Esophagus mucosa (tissue), 1 donor: ENCODE measurements at regions not wholly inside any gene's neighbourhood (a gene's known extent, or its start where the extent isn't known, plus 50 kb on each side); places are given as distances from the start of the nearest gene placed in this dataset.
"Not testable (repeated sequence)": the region's sequence is repeated elsewhere in the genome, so short reads cannot be mapped to it uniquely, and the experiment has no call there.

Source experiments
- ATAC-seq: fragments of 200-7000 bp; cut with Tn5 transposase; one replicate; pipeline ENCODE4 v1.9.1; 2020
- donor health status: DM: yes; HTN: yes; CAD: no.

DNA sequence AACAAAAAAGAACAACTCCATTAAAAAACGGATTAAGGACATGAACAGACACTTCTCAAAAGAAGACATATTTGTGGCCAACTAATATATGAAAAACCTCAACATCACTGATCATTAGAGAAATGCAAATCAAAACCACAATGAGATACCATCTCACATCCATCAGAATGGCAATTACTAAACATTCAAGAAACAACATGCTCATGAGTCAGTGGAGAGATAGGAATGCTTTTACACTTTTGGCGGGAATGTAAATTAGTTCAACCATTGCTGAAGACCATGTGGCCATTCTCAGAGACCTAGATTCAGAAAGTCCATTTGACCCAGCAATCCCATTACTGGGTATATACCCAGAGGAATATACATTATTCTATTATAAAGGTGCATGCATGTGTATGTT, 1442.6 kb upstream of the B3GALT2 start:
- ATAC-seq, result no peak

DNA sequence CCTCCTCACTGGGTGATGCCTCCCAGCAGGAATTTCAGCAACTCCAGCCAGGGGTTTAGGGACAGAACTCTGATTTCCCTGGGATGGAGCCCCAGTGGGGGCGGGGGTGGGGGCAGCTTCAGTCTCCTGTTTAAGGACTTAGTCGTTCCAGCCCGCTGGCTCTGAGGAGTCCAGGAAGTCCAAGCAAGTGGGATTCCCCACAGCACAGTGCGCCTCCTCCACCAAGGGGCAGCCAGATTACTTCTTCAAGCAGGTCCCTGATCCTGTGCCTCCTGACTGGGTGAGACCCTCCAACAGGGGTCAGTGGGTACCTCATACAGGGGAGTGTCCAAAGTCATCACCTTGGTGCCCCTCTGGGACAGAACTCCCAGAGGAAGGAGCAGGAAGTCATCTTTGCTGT, 1438.4 kb upstream of the B3GALT2 start:
- ATAC-seq, result no peak

DNA sequence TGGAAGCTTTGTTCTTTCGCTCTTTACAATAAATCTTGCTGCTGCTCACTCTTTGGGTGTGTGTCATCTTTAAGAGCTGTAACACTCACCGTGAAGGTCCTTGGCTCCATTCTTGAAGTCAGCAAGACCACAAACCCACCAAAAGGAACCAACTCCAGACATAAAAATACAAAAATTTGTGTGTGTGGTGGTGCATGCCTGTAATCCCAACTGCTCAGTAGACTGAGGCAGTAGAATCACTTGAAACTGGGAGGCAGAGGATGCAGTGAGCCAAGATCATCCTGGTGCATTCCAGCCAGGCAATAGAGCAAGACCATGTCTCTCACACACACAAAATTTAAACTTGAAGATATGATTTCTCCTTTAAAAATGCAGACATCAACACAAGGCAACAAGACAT, 1431.7 kb upstream of the B3GALT2 start:
- ATAC-seq, result no peak

DNA sequence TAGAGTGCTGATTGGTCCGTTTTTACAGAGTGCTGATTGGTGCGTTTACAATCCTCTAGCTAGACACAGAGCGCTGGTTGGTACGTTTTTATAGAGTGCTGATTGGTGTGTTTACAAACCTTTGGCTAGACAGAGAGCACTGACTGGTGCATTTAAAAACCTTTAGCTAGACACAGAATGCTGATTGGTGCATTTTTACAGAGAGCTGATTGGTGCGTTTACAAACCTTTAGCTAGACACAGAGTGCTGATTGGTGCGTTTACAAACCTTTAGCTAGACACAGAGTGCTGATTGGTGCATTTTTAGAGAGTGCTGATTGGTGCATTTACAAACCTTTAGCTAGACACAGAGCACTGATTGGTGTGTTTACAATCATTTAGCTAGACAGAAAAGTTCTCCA, 1430.9 kb upstream of the B3GALT2 start:
- not testable (repeated sequence) for ATAC-seq

DNA sequence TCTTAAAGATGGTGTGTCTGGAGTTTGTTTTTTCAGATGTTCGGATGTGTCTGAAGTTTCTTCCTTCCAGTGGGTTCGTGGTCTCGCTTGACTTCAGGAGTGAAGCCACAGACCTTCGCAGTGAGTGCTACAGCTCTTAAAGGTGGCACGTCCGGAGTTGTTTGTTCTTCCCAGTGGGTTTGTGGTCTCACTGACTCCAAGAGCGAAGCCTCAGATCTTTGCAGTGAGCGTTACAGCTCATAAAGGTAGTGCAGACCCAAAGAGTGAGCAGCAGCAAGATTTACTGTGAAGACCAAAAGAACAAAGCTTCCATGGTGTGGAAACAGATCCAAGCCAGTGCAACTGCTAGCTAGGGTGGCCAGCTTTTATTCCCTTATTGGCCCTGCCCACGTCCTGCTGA, 1430.4 kb upstream of the B3GALT2 start:
- ATAC-seq, result no peak

DNA sequence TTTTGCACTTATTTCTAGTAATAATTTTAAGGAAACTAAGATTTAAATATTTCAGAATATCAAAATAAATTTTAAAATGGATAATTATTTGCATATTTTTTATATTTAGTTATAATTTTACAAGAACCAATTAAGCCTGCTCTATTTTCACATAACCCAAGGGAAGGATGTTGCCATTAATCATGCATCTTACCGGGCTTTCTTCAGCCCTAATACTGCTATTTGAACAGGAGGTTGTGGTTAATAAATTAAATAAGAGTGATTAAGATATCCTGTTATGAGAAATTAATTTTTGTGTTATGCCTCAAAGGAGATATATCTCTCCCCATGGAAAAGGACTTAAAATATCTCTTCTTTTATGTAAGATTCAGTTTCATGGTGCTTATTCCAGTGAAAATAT, 1415.8 kb upstream of the B3GALT2 start:
- ATAC-seq, result no peak

DNA sequence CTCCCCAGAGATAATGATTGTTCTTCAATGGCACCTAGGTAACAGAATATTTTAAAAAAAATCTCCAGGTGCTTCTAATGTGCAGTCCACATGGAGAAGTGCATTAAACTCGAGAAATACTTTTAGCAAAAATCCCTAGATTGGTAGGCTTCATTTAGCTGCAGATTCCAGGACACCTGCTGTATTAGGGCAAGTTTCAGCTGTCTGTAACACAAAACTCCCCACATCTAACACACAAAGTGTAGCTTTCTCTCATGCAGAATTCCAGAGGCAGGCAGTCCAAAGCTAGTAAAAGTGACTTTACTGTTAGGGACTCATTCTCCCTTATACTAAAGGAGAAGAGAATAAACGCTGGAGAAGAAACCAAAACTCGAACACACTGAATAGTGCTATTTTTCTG, 1414.3 kb upstream of the B3GALT2 start:
- ATAC-seq, result no peak

DNA sequence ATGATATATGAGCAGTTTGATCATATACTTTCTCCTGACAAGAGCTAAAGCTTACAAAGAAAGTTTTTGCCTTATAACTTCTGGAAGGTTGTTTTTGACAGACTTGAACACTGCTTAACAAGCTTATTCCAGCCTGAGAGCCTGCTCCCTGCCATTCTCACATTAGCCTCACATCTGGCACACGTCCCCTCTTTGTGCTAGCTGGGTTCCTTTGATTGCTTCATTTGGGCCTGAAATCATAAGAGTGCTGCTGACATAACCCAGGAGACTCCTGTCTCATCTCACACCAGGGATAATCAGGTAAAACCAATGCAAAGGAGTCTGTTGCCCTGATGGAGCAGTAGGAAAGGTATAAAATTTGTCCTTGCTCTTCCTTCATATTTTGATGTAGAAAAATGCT, 1411.7 kb upstream of the B3GALT2 start:
- no peak for ATAC-seq

DNA sequence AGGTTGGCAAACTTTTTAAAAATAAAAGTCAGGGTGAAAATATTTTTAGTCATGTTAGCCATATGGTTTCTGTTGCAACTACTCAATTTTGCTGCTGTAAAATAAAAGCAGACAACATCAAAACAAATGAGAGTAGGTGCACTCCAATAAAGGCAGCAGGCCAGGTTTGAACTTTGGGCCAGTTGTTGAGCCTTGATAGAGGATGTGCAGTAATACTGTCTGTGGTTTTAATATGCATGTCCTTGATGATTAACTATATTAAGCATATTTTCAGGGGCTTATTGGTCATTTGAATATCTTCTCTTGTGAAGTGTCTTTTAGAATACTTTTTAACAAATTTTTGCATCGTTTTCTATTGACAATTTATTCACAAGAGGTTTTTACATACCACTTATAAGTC, 1399.9 kb upstream of the B3GALT2 start:
- no peak for ATAC-seq

DNA sequence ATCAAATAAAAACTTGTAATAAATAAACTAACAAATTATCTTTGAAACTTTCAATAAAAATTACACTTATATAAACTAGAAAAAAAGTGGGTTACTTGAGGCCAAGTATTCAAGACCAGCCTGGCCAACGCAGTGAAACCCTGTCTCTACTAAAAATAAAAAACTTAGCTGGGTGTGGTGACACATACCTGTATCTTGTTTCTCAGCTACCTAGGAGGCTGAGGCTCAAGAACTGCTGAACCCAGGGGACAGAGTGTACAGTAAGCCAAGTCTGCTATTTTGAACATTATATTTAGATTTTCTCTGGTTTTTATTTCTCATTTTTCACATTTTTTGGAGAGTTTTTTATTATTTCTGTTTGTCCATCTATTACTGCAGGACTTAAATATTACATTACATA, 1397.6 kb upstream of the B3GALT2 start:
- ATAC-seq, result no peak

DNA sequence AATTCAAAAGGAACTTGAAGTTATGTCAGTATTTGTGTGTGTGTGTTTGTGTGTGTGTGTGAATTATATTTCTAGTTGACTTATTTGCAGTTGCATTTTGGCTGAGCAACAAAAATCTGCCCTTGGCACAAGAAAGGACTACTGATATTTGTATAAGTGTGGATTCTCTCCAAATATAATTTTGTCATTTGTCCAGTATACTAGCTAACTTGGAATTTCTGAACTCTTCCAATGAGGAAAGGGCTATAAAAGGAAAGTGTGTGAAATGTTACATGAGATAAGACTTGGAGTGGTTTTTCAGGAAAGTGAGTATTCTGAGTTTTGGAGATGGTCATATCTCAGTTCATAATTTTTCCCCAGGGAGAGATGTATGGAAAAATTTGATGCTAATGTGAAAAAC, 1384.1 kb upstream of the B3GALT2 start:
- ATAC-seq, result no peak

DNA sequence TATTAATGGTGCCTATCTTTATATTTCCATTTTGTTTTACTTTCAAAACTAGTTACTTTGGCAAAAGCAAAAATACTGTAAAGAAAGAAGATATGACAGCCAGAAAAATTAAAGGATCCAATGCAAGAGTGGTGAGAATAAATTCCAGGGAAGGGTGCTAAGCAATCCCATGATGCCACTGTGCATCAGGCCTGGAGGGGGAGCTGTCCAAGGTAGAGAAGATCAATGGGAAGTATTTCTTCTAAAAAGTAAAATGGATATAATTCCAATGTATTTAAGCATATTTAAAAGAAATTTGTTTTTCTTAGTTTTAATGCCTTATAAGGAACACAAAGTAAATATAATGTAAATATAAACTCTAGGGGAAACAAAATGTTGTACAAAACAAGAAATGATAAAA, 1382.2 kb upstream of the B3GALT2 start:
- ATAC-seq, result no peak

DNA sequence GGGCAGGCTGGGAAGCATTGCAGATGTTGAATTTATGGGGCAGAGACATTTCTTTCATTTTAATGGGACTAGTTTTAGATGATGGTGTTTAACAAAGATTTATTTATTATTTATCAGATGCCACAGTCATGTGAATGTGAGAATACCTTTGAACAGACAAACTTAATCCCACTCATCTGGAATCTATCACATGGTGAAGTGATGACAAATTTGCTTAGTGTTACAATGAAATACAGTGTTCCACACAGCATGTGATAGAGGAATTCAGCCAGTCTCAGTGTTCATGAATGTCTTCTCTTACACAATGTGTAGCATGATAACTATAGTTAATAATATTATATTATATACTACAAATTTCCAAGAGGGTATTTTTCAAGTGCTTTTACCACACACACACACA, 1361.7 kb upstream of the B3GALT2 start:
- no peak for ATAC-seq

DNA sequence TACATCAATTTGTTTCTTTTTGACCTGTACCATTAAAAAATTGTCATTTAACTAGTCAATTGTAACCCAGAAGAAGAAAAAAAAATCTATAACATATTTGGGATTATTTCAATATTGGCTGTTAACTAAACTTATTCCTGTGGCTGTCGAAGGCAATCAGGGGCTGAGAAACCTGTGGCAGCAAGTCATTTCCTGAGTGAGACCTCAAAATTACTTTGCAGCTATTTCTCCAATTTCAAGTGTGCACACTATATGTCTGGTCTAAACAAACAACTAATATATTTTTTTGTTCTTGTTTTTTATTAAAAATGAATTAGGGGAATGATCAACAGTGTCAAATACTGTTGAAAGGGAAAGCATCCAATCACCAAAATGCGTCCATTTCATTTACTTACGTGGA, 1357.6 kb upstream of the B3GALT2 start:
- ATAC-seq, result no peak

DNA sequence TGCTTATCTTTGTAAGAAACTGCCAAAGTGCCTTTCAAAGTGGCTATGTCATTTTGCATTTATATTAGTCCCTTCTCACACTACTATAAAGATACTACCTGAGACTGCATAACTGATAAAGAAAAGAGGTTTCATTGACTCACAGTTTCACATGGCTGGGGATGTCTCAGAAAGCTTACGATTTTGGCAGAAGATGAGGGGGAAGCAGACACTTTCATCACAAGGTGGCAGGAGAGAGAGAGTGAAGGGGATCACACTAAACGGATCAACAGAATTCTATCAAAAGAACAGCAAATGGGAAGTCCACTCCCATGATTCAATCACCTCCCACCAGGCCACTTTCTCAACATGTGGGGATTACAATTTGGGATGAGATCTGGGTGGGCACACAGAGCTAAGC, 1352.0 kb upstream of the B3GALT2 start:
- no peak for ATAC-seq

DNA sequence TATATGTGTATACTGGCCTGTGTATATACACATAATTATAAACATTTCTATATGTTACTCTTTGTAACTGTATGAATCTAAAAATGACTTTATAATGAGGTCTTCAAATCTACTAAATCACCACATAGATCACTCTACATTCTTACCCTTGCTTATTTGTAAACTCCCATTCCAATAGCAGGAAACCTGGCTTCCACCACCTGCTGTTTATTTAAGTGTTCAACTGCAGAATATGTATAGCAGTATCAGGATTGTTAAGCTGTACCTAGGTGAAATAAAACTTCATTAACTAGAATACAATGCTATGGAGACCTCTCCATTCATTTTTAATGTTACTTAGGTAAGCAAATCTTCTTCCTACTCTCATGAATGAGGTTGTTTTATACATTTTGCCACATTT, 1351.1 kb upstream of the B3GALT2 start:
- no peak for ATAC-seq

DNA sequence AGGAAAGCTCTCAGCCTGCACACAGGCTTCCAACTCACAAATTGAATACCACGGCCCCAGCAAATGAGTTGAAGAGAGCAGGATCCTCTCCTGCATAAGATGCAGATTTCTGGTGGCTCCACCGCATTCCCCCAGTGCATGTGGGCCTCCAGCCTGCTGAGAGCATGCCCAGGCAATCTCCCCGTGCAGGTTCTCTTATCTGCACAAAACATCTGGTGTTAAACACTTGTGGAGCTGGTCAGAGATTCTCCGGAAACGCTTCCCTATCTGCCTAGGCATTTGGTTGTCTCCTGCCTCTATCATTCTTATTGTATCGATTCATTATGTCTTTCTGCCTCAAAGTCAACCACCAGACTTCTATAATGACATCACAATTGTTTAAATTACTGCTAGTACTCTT, 1349.0 kb upstream of the B3GALT2 start:
- no peak for ATAC-seq

DNA sequence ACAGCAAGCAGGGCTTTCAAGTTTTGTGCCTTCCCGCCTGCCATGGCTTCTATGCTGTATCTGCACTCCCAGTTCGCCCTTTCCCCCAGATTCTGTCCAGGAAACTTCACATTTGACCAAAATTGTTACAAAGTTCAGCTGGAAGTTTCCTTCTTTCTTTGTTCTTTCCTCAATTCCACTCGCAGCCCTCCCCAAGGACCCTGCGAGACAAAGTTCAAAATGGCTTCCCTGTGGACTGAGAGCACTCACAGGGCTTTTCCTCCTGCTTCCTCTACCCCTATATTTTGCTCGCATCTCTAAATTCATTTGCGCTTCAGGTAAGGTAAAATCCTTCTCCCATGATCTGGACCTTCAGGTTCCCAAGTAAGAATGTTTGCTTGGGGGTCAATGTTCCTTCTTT, 1348.4 kb upstream of the B3GALT2 start:
- no peak for ATAC-seq

DNA sequence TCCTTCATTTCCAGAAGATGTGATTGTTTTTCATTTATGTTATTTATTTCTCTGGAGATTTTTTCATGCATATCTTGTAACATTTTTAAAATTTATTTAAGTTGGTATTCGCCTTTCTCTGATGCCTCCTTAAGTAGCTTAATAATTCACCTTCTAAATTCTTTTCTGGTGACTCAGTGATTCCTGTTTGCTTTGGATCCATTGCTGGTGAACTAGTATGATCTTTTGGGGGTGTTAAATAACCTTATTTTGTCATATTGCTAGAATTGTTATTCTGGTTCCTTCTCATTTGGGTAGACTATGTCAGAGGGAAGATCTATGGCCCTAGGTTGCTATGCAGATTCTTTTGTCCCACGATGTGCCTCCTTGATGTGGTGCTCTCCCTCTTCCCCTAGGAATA, 1347.2 kb upstream of the B3GALT2 start:
- no peak for ATAC-seq

DNA sequence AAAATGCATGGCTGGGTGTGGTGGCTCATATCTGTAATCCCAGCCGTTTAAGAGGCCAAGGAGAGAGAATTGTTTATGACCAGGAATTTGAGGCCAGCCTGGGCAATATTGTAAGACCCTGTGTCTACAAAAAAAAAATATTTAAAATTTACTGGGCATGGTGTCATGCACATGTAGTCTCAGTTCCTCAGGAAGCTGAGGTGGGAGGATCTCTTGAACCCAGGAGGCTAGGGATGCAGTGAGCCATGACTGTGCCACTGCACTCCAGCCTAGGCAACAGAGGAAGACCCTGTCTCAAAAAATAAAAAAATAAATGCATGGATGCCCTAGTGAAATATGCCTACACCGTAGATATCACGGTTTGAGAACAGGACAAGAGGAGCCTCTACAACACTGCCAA, 1331.2 kb upstream of the B3GALT2 start:
- no peak for ATAC-seq

DNA sequence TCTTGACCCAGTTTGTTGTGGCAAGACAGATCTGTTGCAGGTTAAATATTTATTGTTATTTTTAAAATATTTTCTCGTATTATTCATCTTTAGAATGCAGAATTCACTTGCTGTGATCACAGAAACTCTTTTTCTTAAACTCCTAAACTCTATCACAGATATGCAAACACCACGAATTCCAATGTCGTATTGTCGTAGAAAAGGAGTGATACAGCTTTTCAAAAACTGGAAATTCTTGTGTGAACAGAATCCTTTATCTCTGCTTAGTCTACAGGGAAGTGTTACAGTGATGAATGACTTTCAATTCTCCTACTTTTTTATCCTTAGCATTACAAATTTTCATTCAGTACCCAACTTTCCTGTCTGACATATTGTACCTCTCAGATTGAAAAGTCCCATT, 1329.5 kb upstream of the B3GALT2 start:
- no peak for ATAC-seq

DNA sequence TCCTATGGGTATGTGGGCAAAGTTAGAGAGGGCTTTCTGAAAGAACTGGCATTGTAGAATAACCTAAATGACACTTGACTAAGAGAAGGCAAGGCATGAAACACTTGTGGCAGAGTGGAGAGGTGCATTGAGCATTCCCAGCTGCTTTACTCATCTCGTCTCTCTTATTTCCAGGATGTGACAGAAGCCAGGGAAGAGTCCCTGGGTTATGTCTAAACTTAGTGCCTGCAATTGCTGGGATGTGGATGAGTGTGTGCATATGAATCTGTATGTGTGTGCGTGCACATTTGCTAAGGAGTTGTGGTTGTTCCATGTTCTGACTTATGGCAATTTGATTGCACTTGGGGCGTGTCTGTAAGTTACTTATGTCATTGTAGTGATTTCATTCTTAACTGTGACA, 1326.5 kb upstream of the B3GALT2 start:
- no peak for ATAC-seq

DNA sequence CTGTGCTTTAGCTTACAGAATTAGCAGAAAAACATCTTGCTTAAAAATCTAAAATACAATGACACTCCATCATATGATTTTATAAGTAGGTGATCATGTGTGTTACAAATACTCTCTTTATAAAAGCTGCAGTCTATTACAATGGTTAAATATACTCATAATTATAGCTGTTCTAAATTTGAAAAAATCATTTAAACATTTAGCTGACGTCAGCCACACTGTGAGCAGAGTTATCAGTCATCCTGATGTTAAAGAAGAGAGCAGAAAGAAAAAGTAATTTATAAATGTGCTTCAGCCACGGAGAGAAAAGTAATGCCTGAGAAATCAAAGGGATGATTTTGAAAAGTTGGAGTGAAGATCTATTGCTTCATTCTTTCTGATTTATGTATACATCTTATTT, 1325.9 kb upstream of the B3GALT2 start:
- ATAC-seq, result no peak

DNA sequence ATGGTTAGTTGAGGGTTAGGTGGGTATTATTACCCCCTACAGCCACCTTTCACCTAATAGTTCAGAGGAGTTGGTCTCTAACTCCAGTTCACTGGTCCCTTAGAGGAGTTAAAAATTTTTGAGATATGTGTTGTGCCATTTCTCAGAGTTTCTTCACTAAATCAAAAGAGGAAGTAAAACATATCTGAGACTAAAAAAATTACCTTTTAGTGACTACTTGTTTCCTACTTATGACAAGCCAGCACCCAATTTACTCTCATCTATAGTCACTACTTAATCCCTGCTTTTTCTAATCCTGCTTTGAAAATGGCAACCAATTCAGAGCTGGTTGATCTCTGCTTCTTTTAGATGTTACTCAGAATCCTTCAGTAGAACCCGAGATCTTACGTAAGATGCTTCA, 1316.8 kb upstream of the B3GALT2 start:
- no peak for ATAC-seq

DNA sequence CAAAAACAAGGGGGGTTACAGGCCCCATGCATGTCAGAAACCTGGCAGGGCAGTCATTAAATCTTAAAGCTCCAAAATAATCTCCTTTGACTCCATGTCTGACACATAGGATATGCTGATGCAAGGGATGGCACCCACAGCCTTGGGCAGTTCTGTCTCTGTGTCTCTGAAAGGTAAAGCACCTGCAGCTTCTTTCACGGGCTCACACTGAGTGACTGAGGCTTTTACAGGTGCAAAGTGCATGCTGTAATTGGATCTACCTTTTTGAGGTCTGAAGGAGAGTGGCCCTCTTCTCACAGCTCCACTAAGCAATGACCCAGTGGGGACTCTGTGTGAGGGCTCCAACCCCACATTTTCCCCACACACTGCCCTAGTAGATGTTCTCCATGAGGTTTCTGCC, 1309.0 kb upstream of the B3GALT2 start:
- ATAC-seq, result no peak

DNA sequence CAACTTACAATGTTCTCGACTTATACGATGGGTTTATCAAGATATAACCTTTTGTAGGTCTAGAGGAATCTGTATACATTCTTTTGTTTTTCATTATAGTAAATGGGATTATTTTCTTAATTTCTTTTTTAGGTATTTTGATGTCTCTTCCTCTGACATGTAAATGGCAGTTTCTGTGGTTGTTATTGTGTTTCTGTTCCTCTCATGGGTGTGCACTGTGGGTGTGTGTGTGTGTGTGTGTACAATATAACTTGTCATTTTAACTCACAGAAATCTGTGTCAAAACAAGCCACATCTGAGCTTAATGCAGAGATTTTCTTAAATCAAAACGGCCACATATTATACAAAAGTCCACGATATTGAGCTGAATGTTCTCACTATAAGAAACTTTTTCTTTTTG, 1300.8 kb upstream of the B3GALT2 start:
- no peak for ATAC-seq
